ENCODE measurements at regions not wholly inside any gene's neighbourhood (a gene's known extent, or its start where the extent isn't known, plus 50 kb on each side); places are given as distances from the start of the nearest gene placed in this dataset.

GRCh38 chr12:66043035-66043434 lies 87.5 kb downstream of the LLPH start:
- DNase-seq: no peak

- DNase-seq: no peak
Measured at GRCh38 chr12:66041651-66042363, 88.7 kb downstream of the LLPH start.

GRCh38 chr12:66036317-66036716 lies 94.2 kb downstream of the LLPH start:
- DNase-seq: no peak

- no peak for DNase-seq
Measured at GRCh38 chr12:66035288-66035966, 95.1 kb downstream of the LLPH start.

- no peak for DNase-seq
Measured at GRCh38 chr12:66033151-66033550, 97.4 kb downstream of the LLPH start.

GRCh38 chr12:66032739-66033138 lies 97.8 kb downstream of the LLPH start:
- DNase-seq: no peak

GRCh38 chr12:66030217-66030781 lies 100.3 kb downstream of the LLPH start:
- DNase-seq: no peak

GRCh38 chr12:66028390-66028789 lies 102.2 kb downstream of the LLPH start:
- DNase-seq: no peak

GRCh38 chr12:66025477-66025876 lies 105.1 kb downstream of the LLPH start:
- no peak for DNase-seq

- no peak for DNase-seq
Measured at GRCh38 chr12:66024949-66025348, 105.6 kb downstream of the LLPH start.

GRCh38 chr12:66020481-66020880 lies 110.1 kb downstream of the LLPH start:
- DNase-seq: no peak

- DNase-seq: no peak
Measured at GRCh38 chr12:66017736-66018135, 112.8 kb downstream of the LLPH start.

All from DMS79 treated with DMSO at 0.1 percent for 48 hours (cell line).